Astrocyte of the spinal cord (primary cell): ENCODE measurements at regions not wholly inside any gene's neighbourhood (a gene's known extent, or its start where the extent isn't known, plus 50 kb on each side); places are given as distances from the start of the nearest gene placed in this dataset.

Source experiments
- DNase-seq: peaks from one replicate; pipeline ENCODE4 v3.0.0; 2011; ENCODE audit warnings: low read depth, low spot score
- H3K4me3 ChIP-seq: 2 replicates; pipeline ENCODE4 v1.5.1; 2011; ENCODE audit warnings: low read depth, mild to moderate bottlenecking, low read length, moderate library complexity
- in situ Hi-C: cut with HindIII; loops from 2 replicates; pipeline ENCODE4 v1.10.0; 2017; ENCODE audit warnings: low sequenced_read_pairs
- TF ChIP-seq, protein P1 (sequence below): IDR thresholded peaks from 2 replicates; pipeline ENCODE4 v1.5.1; 2012; ENCODE audit warnings: low read depth, mild to moderate bottlenecking, low read length, inconsistent platforms

DNA sequence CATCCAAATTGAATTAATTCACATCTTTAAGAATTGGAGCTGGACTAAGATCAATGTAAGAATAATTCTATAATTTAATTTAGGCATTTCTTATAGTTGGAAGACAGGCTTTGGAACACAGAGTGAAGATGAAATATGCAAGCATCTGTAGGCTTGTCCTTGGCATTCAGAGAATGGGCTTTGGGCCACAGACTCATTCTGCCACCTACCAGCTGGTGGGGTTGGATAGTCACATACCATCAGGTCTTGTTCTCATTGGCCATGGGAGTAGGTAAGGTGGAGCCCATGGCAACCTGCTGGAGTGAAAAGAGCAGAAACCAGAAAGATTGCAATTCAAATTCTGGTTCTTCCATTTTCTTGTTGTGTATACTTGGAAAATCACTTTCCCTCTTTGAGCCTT lies 300.3 kb downstream of the CYRIA start:
- in situ Hi-C loops = no loop called here
- DNase-seq = no peak
- TF ChIP-seq, protein P1, sequence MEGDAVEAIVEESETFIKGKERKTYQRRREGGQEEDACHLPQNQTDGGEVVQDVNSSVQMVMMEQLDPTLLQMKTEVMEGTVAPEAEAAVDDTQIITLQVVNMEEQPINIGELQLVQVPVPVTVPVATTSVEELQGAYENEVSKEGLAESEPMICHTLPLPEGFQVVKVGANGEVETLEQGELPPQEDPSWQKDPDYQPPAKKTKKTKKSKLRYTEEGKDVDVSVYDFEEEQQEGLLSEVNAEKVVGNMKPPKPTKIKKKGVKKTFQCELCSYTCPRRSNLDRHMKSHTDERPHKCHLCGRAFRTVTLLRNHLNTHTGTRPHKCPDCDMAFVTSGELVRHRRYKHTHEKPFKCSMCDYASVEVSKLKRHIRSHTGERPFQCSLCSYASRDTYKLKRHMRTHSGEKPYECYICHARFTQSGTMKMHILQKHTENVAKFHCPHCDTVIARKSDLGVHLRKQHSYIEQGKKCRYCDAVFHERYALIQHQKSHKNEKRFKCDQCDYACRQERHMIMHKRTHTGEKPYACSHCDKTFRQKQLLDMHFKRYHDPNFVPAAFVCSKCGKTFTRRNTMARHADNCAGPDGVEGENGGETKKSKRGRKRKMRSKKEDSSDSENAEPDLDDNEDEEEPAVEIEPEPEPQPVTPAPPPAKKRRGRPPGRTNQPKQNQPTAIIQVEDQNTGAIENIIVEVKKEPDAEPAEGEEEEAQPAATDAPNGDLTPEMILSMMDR = no peak
- H3K4me3 ChIP-seq = no peak overlapping the region

DNA sequence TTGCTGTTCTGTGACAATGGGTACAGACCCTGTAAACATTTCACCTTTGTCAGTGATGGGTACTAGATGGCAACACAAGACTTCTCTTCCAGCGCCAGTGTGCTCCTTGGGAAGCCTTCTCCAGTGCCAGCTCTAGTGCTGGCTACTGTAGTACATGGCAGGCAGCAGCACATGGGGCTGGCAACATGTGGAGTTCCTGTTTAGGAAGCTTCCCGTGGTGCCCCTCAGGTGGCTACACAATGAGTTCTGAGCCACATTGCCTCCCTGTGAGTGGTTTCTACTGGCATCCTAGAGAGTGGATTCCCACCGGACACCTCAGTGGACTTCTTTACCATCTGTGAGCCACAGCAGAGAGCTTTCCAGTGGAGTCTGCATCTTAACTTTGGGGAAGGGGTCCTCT lies 302.1 kb downstream of the CYRIA start:
- in situ Hi-C loops = no loop called here
- no peak for DNase-seq
- no peak overlapping the region for H3K4me3 ChIP-seq
- TF ChIP-seq, protein P1 = no peak

DNA sequence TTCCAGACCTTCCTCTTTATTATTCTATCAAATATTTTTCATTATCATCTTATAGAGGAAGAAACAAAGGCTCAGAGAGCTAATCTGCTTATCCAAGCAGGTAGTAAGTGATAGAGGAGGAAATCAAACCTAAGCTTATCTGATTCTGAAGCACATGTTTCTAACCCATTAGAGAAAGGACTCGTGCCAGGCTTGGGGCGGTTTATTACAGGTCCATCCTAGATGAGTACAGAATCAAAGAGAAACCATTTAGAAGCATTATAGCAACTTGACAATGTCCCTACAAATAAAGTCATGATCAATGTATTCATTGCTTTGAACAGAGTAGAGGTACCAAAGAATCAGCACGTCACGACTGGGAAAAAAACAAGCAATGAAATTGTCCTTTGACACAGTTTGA lies 303.0 kb downstream of the CYRIA start:
- no peak for DNase-seq
- H3K4me3 ChIP-seq = no peak overlapping the region
- in situ Hi-C loops = no loop called here
- TF ChIP-seq, protein P1 = no peak

DNA sequence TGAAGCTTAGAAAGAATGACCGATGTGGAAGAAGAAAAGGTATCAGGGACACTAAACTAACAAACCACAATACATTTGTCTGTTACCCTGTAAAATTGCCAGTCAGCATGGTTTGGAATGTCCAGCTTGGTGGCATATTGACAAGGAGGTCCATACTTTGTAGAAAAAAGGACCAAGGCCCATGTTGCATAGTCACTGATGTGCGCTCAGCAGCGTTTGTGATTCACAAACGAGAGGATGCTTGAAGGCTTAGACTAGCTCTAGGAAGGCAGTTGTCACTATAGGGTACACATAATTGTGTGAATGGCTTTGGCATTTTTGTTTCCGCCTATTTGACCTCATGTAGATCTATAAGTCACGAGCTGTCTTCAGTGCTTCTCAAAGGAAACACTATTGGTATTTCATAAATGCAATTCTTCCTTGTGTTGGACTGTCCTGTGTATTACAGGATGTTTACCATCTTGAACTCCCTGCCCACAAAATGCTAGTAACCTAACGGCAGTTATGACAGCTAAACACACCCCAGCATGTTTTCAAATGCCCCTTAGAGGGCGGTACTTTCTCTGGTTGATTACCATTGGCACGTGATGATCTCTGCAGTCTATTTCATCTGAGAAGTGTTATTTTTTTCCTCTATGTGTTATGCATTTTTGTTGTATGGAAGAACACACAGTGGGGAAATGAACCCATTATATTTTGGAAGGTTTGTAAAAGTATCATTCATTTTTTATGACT lies 304.2 kb downstream of the CYRIA start:
- in situ Hi-C loops = no loop called here
- DNase-seq = no peak
- TF ChIP-seq, protein P1 = no peak
- H3K4me3 ChIP-seq = no peak overlapping the region

DNA sequence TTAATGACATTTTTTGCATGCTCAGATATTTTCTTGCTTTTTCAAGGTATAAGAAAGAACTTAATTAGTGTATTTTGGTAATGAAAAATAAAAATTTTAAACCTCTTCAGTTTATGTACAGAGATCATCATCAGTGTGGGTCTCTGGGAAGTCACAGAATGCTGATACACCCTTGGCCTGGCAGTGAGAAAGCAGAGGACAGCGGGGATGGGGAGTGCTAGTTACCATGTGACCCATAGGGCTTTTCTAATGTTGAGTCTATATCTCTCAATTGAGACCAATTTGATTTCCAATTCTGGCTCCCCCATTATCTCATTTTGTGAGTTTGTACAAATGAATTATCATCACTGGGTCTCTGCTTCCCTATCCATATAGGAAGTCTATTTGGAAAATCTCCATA lies 305.7 kb downstream of the CYRIA start:
- TF ChIP-seq, protein P1 = no peak
- in situ Hi-C loops = no loop called here
- DNase-seq = no peak
- H3K4me3 ChIP-seq = no peak overlapping the region

DNA sequence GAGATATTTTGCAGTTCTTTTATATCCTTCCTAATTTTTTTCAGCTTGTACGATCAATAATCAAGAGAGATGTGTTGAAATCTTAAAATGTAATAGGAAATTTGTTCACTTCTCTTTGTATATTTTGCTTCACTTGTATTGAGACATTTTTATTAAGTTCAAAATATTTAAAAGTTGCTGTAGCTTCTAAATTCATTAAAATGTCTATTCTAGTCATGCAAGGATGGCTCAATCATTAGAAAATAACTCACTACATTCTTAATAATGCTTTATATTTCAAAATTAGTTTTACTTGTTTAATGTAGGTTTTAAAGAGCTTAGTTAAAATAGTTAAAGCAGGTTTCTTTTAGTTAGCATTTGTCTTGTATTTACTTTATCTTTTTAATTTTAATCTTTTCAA lies 308.4 kb downstream of the CYRIA start:
- H3K4me3 ChIP-seq = no peak overlapping the region
- DNase-seq = peak; percentile 1
- in situ Hi-C loops = no loop called here
- TF ChIP-seq, protein P1 = no peak
